ENCODE measurements at regions not wholly inside any gene's neighbourhood (a gene's known extent, or its start where the extent isn't known, plus 50 kb on each side); places are given as distances from the start of the nearest gene placed in this dataset.

DNA sequence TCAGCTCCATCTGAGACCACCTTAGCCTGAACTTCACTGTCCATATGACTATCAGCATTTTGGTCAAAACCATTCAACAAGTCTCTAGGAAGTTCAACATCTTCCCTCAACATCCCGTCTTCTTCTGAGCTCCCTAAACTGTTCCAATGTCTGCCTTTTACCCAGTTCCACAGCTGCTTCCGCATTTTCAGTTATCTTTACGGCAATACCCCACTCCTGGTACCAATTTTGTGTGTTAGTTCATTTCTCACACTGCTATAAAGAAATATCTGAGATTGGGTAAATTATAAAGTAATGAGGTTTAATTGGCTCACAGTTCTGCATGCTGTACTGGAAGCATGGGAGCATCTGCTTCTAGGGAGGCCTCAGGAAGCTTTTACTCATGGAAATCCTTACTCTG is 771.2 kb downstream of the SLITRK6 start:
- TF ChIP-seq, protein P1, sequence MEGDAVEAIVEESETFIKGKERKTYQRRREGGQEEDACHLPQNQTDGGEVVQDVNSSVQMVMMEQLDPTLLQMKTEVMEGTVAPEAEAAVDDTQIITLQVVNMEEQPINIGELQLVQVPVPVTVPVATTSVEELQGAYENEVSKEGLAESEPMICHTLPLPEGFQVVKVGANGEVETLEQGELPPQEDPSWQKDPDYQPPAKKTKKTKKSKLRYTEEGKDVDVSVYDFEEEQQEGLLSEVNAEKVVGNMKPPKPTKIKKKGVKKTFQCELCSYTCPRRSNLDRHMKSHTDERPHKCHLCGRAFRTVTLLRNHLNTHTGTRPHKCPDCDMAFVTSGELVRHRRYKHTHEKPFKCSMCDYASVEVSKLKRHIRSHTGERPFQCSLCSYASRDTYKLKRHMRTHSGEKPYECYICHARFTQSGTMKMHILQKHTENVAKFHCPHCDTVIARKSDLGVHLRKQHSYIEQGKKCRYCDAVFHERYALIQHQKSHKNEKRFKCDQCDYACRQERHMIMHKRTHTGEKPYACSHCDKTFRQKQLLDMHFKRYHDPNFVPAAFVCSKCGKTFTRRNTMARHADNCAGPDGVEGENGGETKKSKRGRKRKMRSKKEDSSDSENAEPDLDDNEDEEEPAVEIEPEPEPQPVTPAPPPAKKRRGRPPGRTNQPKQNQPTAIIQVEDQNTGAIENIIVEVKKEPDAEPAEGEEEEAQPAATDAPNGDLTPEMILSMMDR (IDR thresholded peaks at IDR 0.05; ENCODE audit: borderline replicate concordance, extremely low read depth, low read length, poor library complexity, severe bottlenecking), result no peak
- TF ChIP-seq EZH2 (IDR thresholded peaks at IDR 0.05; ENCODE audit: borderline replicate concordance, low read depth, low read length, severe bottlenecking), result no peak
